SK-N-MC (cell line): ENCODE measurements at regions not wholly inside any gene's neighbourhood (a gene's known extent, or its start where the extent isn't known, plus 50 kb on each side); places are given as distances from the start of the nearest gene placed in this dataset.

ENCODE experiments used
- DNase-seq: peaks from one replicate; pipeline ENCODE4 v3.0.0-alpha.2; 2011; ENCODE audit warnings: low read depth, low spot score
- H3K27ac ChIP-seq: fragments of 200-600 bp; sonication (generic); 2 replicates; pipeline ENCODE4 v1.5.1; 2016; ENCODE audit warnings: mixed run types
- H3K36me3 ChIP-seq: fragments of 200-600 bp; sonication (generic); 2 replicates; pipeline ENCODE4 v1.6.1; 2017; ENCODE audit warnings: antibody characterized with exemption, low read length, mixed read lengths; ENCODE audit not compliant: insufficient read depth
- H3K4me3 ChIP-seq: fragments of 200-600 bp; sonication (generic); 2 replicates; pipeline ENCODE4 v1.5.1; 2016
- H3K9ac ChIP-seq: fragments of 200-600 bp; sonication (generic); 2 replicates; pipeline ENCODE4 v1.8.0; 2017; ENCODE audit warnings: mixed run types, mixed read lengths; ENCODE audit not compliant: insufficient read length
- H3K9me3 ChIP-seq: fragments of 200-600 bp; sonication (generic); 2 replicates; pipeline ENCODE4 v1.6.1; 2017; ENCODE audit warnings: low read depth, mild to moderate bottlenecking, antibody characterized with exemption, low read length, moderate library complexity, mixed read lengths
- EZH2 ChIP-seq: fragments of 200-600 bp; sonication (generic); IDR thresholded peaks from one replicate; pipeline ENCODE4 v1.6.1; 2017; ENCODE audit warnings: antibody characterized with exemption
- FOXP2 ChIP-seq: optimal IDR thresholded peaks from 2 replicates; pipeline ENCODE3; 2011; ENCODE audit warnings: mild to moderate bottlenecking, moderate library complexity; ENCODE audit not compliant: insufficient read depth; ENCODE audit errors: extremely low read length, control extremely low read depth
- POLR2AphosphoS5 ChIP-seq: IDR thresholded peaks from 2 replicates; pipeline ENCODE4 v1.6.1; 2012; ENCODE audit warnings: mild to moderate bottlenecking, low read depth, low read length, borderline replicate concordance

GRCh38 chr6:44681761-44682160, 294.3 kb downstream of the CDC5L start:
- H3K9ac ChIP-seq, result no peak overlapping the region
- H3K27ac ChIP-seq, result no peak overlapping the region
- no peaks in the 10 kb centered on the region for H3K36me3 ChIP-seq

DNA sequence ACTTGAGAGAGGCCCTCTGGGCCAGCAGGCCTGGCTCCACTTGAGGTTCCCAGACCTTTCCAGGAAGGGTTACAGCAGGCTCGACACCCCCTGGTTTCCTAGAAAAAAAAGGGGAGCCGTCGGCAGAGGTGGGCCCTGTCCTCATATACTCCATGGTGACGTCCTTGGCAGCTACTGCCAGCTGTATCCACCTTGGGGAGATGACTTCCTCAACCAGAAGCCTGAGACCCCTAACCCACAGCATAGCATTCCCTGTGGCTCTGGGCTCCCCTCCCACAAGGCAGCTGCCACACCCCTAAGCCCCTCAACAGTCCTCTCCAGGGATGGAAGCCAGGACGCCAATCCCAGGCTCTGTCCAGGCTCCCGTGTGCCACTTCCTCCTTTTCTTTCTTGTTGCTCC, 294.8 kb downstream of the CDC5L start:
- Histone ChIP-seq H3K4me3 (no peak overlapping the region), H3K9ac (no peak overlapping the region), H3K9me3 (no peaks in the 10 kb centered on the region), H3K27ac (no peak overlapping the region), H3K36me3 (no peaks in the 10 kb centered on the region)
- no peak for TF ChIP-seq POLR2AphosphoS5
- TF ChIP-seq EZH2, result no peak
- no peak for TF ChIP-seq FOXP2
- no peak for DNase-seq

More at GRCh38 chr6:44681761-44682160, 294.3 kb downstream of the CDC5L start:
- Histone ChIP-seq H3K4me3 (no peak overlapping the region), H3K9me3 (no peaks in the 10 kb centered on the region)
- TF ChIP-seq POLR2AphosphoS5, result no peak
- no peak for TF ChIP-seq EZH2
- TF ChIP-seq FOXP2, result no peak
- no peak for DNase-seq

GRCh38 chr6:44682987-44683779, 295.7 kb downstream of the CDC5L start:
- no peaks in the 10 kb centered on the region for H3K9me3 ChIP-seq
- no peak for DNase-seq
- no peak overlapping the region for H3K9ac ChIP-seq
- H3K27ac ChIP-seq, result no peak overlapping the region
- H3K4me3 ChIP-seq, result no peak overlapping the region
- TF ChIP-seq POLR2AphosphoS5, result no peak
- TF ChIP-seq EZH2, result no peak
- TF ChIP-seq FOXP2, result no peak
- H3K36me3 ChIP-seq, result no peaks in the 10 kb centered on the region

DNA sequence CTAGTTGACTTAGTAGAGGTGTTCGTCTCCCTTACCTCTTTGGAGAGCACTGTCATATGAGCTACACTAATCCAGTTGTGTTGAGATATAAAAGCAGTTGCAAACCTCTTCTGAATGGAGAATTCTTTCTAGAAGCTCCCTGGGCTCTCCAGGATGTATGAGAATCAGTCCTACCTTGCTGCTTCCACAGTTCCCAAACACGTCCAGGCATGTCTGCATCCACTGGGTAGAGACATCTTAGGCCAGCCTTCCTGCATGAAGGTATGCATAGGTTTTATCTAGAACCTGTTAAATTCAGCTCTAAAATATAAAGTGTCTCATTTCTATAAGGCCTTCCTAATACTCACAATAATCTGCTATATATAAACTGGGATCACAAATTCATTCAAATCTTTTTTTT, 297.7 kb downstream of the CDC5L start:
- H3K27ac ChIP-seq, result no peak overlapping the region
- no peak for DNase-seq
- no peak overlapping the region for H3K4me3 ChIP-seq
- no peaks in the 10 kb centered on the region for H3K36me3 ChIP-seq
- no peaks in the 10 kb centered on the region for H3K9me3 ChIP-seq
- no peak overlapping the region for H3K9ac ChIP-seq
- TF ChIP-seq EZH2, result no peak
- TF ChIP-seq FOXP2, result no peak
- no peak for TF ChIP-seq POLR2AphosphoS5

- Histone ChIP-seq H3K36me3 (no peaks in the 10 kb centered on the region), H3K4me3 (no peak overlapping the region), H3K9ac (no peak overlapping the region), H3K27ac (no peak overlapping the region), H3K9me3 (no peaks in the 10 kb centered on the region)
- TF ChIP-seq FOXP2, result no peak
- no peak for TF ChIP-seq EZH2
- no peak for DNase-seq
Measured at GRCh38 chr6:44696099-44696498, 308.6 kb downstream of the CDC5L start.

DNA sequence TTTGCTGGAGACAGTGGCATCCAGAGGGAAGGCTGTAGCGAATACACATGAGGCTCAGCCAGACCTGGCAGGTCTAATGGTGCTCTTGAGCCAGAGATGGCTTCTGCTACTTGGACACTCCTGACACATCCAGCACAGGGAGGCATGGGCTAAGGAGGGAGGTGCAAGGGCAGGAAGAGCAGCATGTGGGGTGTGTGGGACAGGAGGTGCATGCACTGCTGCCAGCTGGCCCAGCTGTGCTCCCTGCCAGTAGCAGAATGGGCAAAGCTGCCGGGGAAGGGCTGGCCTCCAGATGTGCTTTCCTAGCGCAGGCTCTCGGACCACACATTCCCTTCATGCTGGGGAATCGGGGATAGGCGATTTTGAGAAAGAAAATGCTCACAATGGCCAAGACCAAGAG, 309.2 kb downstream of the CDC5L start:
- TF ChIP-seq FOXP2 (no peak), EZH2 (no peak), POLR2AphosphoS5 (no peak)
- no peak overlapping the region for H3K9ac ChIP-seq
- H3K36me3 ChIP-seq, result no peaks in the 10 kb centered on the region
- no peaks in the 10 kb centered on the region for H3K9me3 ChIP-seq
- no peak for DNase-seq
- H3K4me3 ChIP-seq, result no peak overlapping the region
- no peak overlapping the region for H3K27ac ChIP-seq

- H3K9me3 ChIP-seq, result no peaks in the 10 kb centered on the region
- no peak overlapping the region for H3K9ac ChIP-seq
- H3K4me3 ChIP-seq, result no peak overlapping the region
- DNase-seq, result no peak
- no peak for TF ChIP-seq FOXP2
- no peaks in the 10 kb centered on the region for H3K36me3 ChIP-seq
- no peak overlapping the region for H3K27ac ChIP-seq
Measured at GRCh38 chr6:44697327-44697726, 309.8 kb downstream of the CDC5L start.

- no peak overlapping the region for H3K4me3 ChIP-seq
- H3K9me3 ChIP-seq, result no peaks in the 10 kb centered on the region
- H3K9ac ChIP-seq, result no peak overlapping the region
- no peaks in the 10 kb centered on the region for H3K36me3 ChIP-seq
- DNase-seq, result no peak
- no peak for TF ChIP-seq EZH2
- TF ChIP-seq POLR2AphosphoS5, result no peak
- TF ChIP-seq FOXP2, result no peak
- H3K27ac ChIP-seq, result no peak overlapping the region
Measured at GRCh38 chr6:44698602-44699001, 311.1 kb downstream of the CDC5L start.

DNA sequence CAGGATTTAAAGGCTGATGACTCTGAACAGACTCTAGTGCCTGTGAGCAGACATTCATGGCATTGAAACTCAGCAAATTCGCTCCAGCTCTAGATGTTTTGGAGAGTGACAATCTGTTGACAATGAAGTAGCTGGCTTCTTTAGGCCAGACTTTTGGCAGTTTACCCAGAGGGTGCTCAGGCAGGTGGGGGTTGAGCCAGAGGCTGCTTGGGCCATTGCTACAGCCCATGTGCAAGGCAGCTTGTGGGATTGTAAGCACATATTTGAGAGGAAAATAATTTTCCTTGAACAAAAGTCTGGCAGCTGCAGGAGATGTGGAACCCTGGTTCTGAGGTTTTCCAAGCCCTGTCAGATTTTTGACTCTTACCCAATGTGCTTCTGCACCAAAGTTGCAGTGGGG, 311.6 kb downstream of the CDC5L start:
- DNase-seq, result no peak
- TF ChIP-seq FOXP2 (no peak), EZH2 (no peak), POLR2AphosphoS5 (no peak)
- no peak overlapping the region for H3K27ac ChIP-seq
- H3K9ac ChIP-seq, result no peak overlapping the region
- no peaks in the 10 kb centered on the region for H3K36me3 ChIP-seq
- no peak overlapping the region for H3K4me3 ChIP-seq
- no peaks in the 10 kb centered on the region for H3K9me3 ChIP-seq
